OCI-LY1 (cell line): ENCODE measurements at regions not wholly inside any gene's neighbourhood (a gene's known extent, or its start where the extent isn't known, plus 50 kb on each side); places are given as distances from the start of the nearest gene placed in this dataset.
"Not testable (repeated sequence)": the region's sequence is repeated elsewhere in the genome, so short reads cannot be mapped to it uniquely, and the experiment has no call there.

ENCODE experiments used
- H2AFZ ChIP-seq: fragments of 200-600 bp; sonication (generic), shearing (Covaris generic); 2 replicates; pipeline ENCODE4 v1.6.0; 2014; ENCODE audit warnings: antibody characterized with exemption, mild to moderate bottlenecking, low read length
- H3F3A ChIP-seq: fragments of 200-600 bp; sonication (generic), shearing (Covaris generic); 2 replicates; pipeline ENCODE4 v1.6.0; 2014; ENCODE audit warnings: mild to moderate bottlenecking, antibody characterized with exemption, low read length, moderate library complexity; ENCODE audit not compliant: insufficient read depth
- H3K27ac ChIP-seq: fragments of 200-600 bp; sonication (generic); 2 replicates; pipeline ENCODE4 v1.5.1; 2014; ENCODE audit warnings: low read length, mixed run types, mild to moderate bottlenecking, low read depth; ENCODE audit not compliant: poor library complexity, severe bottlenecking
- H3K27me3 ChIP-seq: fragments of 200-600 bp; sonication (generic); 2 replicates; pipeline ENCODE4 v1.6.0; 2014; ENCODE audit warnings: antibody characterized with exemption, mild to moderate bottlenecking, low read length, moderate library complexity; ENCODE audit not compliant: insufficient read depth
- H3K36me3 ChIP-seq: fragments of 200-600 bp; sonication (generic); 2 replicates; pipeline ENCODE4 v1.6.1; 2014; ENCODE audit warnings: mild to moderate bottlenecking, antibody characterized with exemption, low read length, moderate library complexity, mixed read lengths; ENCODE audit not compliant: insufficient read depth
- H3K4me1 ChIP-seq: fragments of 200-600 bp; sonication (generic); 2 replicates; pipeline ENCODE4 v1.5.1; 2014; ENCODE audit warnings: mild to moderate bottlenecking, low read length, moderate library complexity; ENCODE audit not compliant: insufficient read depth, severe bottlenecking
- H3K4me2 ChIP-seq: fragments of 200-600 bp; sonication (generic), shearing (Covaris generic); 2 replicates; pipeline ENCODE4 v1.6.1; 2014; ENCODE audit warnings: low read length
- H3K4me3 ChIP-seq: fragments of 200-600 bp; sonication (generic); 2 replicates; pipeline ENCODE4 v1.5.1; 2014; ENCODE audit warnings: low read length, low read depth, mild to moderate bottlenecking, mixed read lengths; ENCODE audit not compliant: poor library complexity, severe bottlenecking
- H3K79me2 ChIP-seq: fragments of 200-600 bp; shearing (Covaris generic); 2 replicates; pipeline ENCODE4 v1.6.1; 2016; ENCODE audit warnings: mixed run types, low read length, mixed read lengths; ENCODE audit not compliant: insufficient read depth
- H3K9ac ChIP-seq: fragments of 200-600 bp; sonication (generic), shearing (Covaris generic); 2 replicates; pipeline ENCODE4 v1.6.1; 2014; ENCODE audit warnings: mild to moderate bottlenecking, low read length, mixed read lengths
- H3K9me2 ChIP-seq: fragments of 200-600 bp; sonication (generic), shearing (Covaris generic); 2 replicates; pipeline ENCODE4 v1.6.1; 2014; ENCODE audit warnings: low read depth, mild to moderate bottlenecking, low read length, mixed read lengths
- H3K9me3 ChIP-seq: fragments of 200-600 bp; shearing (Covaris generic); 2 replicates; pipeline ENCODE4 v1.6.1; 2014; ENCODE audit warnings: low read length, mixed read lengths
- H4K20me1 ChIP-seq: fragments of 200-600 bp; sonication (generic), shearing (Covaris generic); 2 replicates; pipeline ENCODE4 v1.6.0; 2016; ENCODE audit warnings: mild to moderate bottlenecking, low read length; ENCODE audit not compliant: insufficient read depth
- EZH2 ChIP-seq: fragments of 200-600 bp; sonication (generic), shearing (Covaris generic); IDR thresholded peaks from 2 replicates; pipeline ENCODE4 v1.8.0; 2017; ENCODE audit warnings: borderline replicate concordance, mixed run types, mild to moderate bottlenecking, antibody characterized with exemption, low read length, moderate library complexity, mixed read lengths
- TF ChIP-seq, protein P1 (sequence below): fragments of 200-600 bp; sonication (generic), shearing (Covaris generic); IDR thresholded peaks from 2 replicates; pipeline ENCODE4 v1.5.1; 2017; ENCODE audit warnings: mild to moderate bottlenecking, antibody characterized with exemption, low read length, moderate library complexity, mixed read lengths

DNA sequence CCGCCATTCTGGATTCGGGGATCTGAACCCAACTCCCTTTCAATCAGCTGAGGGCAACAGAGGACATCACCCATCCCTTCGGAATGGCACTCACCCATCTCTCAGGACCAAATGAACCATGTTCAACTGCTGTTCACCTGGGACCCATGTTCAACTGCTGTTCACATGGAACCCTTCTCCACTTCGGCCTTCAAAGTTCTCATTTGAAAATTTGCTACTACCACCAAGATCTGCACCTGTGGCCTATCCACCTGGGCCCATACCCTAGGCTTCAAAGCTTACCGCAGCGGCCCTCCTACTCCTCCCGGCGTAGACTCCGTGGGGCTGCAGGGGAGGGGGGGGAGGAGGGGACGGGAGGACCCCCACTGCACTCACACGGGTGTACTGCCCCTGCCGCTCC, 119.2 kb upstream of the ANKRD30BL start:
- no peak overlapping the region for H3K4me3 ChIP-seq
- no peaks in the 10 kb centered on the region for H3K36me3 ChIP-seq
- no peak overlapping the region for H2AFZ ChIP-seq
- no peaks in the 10 kb centered on the region for H3K9me2 ChIP-seq
- H4K20me1 ChIP-seq: no peaks in the 10 kb centered on the region
- no peak overlapping the region for H3K4me2 ChIP-seq
- H3K79me2 ChIP-seq: no peaks in the 10 kb centered on the region
- peaks cover 14% of the 10 kb centered on the region for H3K4me1 ChIP-seq
- no peak overlapping the region for H3K9ac ChIP-seq
- H3F3A ChIP-seq: no peaks in the 10 kb centered on the region
- no peaks in the 10 kb centered on the region for H3K27me3 ChIP-seq
- no peak overlapping the region for H3K27ac ChIP-seq
- H3K9me3 ChIP-seq: peaks cover 18% of the 10 kb centered on the region
- TF ChIP-seq, protein P1, sequence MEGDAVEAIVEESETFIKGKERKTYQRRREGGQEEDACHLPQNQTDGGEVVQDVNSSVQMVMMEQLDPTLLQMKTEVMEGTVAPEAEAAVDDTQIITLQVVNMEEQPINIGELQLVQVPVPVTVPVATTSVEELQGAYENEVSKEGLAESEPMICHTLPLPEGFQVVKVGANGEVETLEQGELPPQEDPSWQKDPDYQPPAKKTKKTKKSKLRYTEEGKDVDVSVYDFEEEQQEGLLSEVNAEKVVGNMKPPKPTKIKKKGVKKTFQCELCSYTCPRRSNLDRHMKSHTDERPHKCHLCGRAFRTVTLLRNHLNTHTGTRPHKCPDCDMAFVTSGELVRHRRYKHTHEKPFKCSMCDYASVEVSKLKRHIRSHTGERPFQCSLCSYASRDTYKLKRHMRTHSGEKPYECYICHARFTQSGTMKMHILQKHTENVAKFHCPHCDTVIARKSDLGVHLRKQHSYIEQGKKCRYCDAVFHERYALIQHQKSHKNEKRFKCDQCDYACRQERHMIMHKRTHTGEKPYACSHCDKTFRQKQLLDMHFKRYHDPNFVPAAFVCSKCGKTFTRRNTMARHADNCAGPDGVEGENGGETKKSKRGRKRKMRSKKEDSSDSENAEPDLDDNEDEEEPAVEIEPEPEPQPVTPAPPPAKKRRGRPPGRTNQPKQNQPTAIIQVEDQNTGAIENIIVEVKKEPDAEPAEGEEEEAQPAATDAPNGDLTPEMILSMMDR: no peak
- TF ChIP-seq EZH2: no peak

DNA sequence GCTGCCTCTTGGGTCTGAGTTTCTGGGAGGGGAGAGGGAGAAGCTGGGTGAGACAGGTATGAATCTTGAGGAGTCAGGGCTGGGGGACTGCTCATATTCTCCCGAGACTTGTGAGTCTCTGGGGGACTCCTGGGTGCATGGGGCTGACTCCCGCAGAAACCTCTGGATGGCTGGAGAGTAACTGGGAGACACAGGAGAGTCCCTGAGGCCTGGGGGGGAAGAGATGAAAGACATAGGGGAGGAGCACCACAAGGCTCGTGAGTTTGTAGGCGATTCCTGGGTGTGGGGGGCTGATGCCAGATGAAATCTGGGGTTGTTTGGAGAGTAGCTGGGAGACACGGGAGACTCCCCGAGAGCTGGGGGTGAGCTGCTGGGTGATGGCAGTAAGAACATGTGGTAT, 120.4 kb upstream of the ANKRD30BL start:
- H3K4me3 ChIP-seq, H3K27ac ChIP-seq, H3K4me2 ChIP-seq, H3K79me2 ChIP-seq, H4K20me1 ChIP-seq, H3K9ac ChIP-seq, H3K36me3 ChIP-seq, H3K9me2 ChIP-seq, H3K27me3 ChIP-seq, H3F3A ChIP-seq, H3K4me1 ChIP-seq, H2AFZ ChIP-seq: not testable (repeated sequence)
- H3K9me3 ChIP-seq: peaks cover 18% of the 10 kb centered on the region

DNA sequence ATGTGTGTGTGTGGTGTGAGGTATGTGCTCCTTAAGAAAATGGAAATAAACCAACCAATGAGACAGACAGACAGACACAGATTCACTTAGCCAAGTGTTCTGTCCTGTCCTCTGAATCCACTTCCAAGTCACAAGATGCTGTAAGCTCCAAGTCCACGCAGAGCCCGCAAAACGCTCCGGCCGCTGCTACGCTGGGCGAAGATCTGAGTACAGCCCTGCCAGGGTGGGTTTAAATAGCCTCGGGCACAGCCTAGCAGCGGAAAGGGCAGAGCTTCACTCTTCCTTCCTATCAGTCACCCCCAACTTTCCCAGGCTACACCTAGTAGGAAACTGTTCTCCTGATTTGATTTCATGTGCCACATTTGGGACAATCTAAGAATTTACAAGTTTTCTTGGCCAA, 121.2 kb upstream of the ANKRD30BL start:
- no peaks in the 10 kb centered on the region for H4K20me1 ChIP-seq
- H3K4me1 ChIP-seq: no peaks in the 10 kb centered on the region
- H3K36me3 ChIP-seq: no peaks in the 10 kb centered on the region
- H3K9me2 ChIP-seq: no peaks in the 10 kb centered on the region
- no peak overlapping the region for H2AFZ ChIP-seq
- no peaks in the 10 kb centered on the region for H3F3A ChIP-seq
- no peak for TF ChIP-seq EZH2
- TF ChIP-seq, protein P1: no peak
- no peaks in the 10 kb centered on the region for H3K27me3 ChIP-seq
- H3K27ac ChIP-seq: no peak overlapping the region
- peaks cover 18% of the 10 kb centered on the region for H3K9me3 ChIP-seq
- no peak overlapping the region for H3K9ac ChIP-seq
- H3K79me2 ChIP-seq: no peaks in the 10 kb centered on the region
- H3K4me3 ChIP-seq: no peak overlapping the region
- no peak overlapping the region for H3K4me2 ChIP-seq

DNA sequence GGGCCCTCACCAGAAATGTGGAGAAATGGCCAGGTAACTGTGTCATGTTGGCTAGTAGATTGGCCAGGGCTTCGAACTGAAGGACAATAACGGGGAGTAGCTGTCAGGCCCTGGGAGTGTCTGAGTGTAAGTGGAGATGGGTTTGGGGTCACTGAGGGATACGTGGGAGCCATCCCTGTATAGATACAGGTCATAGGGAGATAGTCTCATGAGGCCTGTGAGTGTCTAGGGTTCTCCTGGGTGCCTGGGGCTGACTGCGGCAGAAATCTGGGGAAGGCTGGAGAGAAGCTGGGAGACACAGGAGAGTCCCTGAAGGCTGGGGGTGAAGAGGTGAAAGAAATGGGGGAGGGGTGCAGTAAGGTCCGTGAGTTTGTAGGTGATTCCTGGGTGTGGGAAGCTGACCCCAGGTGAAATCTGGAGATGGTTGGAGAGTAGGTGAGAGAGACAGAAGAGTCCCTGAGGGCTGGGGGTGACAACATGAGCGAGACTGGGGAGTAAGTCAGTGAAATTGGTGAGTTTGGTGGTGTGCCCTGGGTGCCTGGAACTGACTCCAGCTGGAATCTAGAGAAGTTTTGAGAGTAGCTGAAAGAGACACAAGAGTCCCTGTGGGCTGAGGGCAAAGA, 124.6 kb upstream of the ANKRD30BL start:
- not testable (repeated sequence) for H3K4me2 ChIP-seq, H2AFZ ChIP-seq, H3K36me3 ChIP-seq, H3K9me3 ChIP-seq, H3K9ac ChIP-seq, H4K20me1 ChIP-seq, H3K27me3 ChIP-seq, H3F3A ChIP-seq, H3K4me3 ChIP-seq, H3K79me2 ChIP-seq, H3K27ac ChIP-seq, H3K9me2 ChIP-seq, H3K4me1 ChIP-seq

DNA sequence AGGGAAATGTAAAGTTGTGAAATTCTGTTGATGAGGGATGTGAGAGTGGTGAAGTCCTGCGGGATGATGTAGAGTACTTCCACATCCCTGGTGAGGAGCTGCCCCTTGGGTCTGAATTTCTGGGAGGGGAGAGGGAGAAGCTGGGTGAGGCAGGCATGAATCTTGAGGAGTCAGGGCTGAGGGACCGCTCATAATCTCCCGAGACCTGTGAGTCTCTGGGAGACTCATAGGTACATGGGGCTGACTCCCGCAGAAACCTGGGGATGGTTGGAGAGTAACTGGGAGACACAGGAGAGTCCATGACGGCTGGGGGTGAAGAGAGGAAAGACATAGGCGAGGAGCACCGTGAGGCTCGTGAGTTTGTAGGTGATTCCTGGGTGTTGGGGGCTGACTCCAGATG, 126.2 kb upstream of the ANKRD30BL start:
- H3K4me1 ChIP-seq: peaks cover 14% of the 10 kb centered on the region
- not testable (repeated sequence) for H3K9me3 ChIP-seq, H3K36me3 ChIP-seq, H4K20me1 ChIP-seq, H3K79me2 ChIP-seq, H3K4me2 ChIP-seq, H3K9me2 ChIP-seq, H3F3A ChIP-seq, H2AFZ ChIP-seq, H3K27ac ChIP-seq, H3K4me3 ChIP-seq, H3K27me3 ChIP-seq, H3K9ac ChIP-seq

DNA sequence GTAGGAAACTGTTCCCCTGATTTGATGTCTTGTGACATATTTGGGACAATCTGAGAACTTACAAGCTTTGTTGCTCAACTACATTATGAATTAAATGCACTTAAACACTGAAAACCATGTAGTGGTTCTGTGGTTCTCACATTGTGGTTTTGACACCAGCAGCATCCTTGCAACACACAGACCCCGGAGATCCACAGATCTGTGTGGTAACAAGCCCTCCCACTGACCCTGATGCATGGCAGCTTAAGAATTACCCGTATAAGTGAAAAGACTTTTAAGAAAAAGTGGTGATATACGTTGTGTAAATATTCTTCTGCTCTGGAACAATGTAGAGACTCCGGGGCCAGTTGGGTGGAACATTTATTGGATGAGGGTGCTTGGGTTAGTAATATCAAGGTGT, 127.4 kb upstream of the ANKRD30BL start:
- not testable (repeated sequence) for H3K79me2 ChIP-seq, H2AFZ ChIP-seq, H3K4me3 ChIP-seq, H4K20me1 ChIP-seq, H3F3A ChIP-seq, H3K27ac ChIP-seq, H3K9ac ChIP-seq, H3K27me3 ChIP-seq, H3K9me3 ChIP-seq, H3K9me2 ChIP-seq, H3K4me2 ChIP-seq, H3K36me3 ChIP-seq
- peaks cover 14% of the 10 kb centered on the region for H3K4me1 ChIP-seq
